Esophagus muscularis mucosa (tissue), 4 donors: ENCODE measurements at regions not wholly inside any gene's neighbourhood (a gene's known extent, or its start where the extent isn't known, plus 50 kb on each side); places are given as distances from the start of the nearest gene placed in this dataset.
A peak's percentile ranks its signal among the peaks of the same experiment; 100 is the strongest.

Source experiments
- DNase-seq: peaks from one replicate; pipeline ENCODE4 v3.0.0-alpha.2; 2017; ENCODE audit errors: extremely low spot score
- H3K27ac ChIP-seq, 4 donors: fragments of 200-600 bp; sonication (generic); replicated peaks in 1 of 4; 1 replicate in 3 of 4; 2 replicates in 1 of 4; pipeline ENCODE4 v1.5.1; 2016 to 2019; ENCODE audit warnings: mild to moderate bottlenecking in 1 of 4
- H3K27me3 ChIP-seq, 4 donors: fragments of 200-600 bp; sonication (generic); one replicate each; pipeline versions ENCODE4 v1.5.1 to v1.6.0; 2016 to 2019
- H3K36me3 ChIP-seq, 4 donors: fragments of 200-600 bp; sonication (generic); one replicate each; pipeline ENCODE4 v1.5.1; 2016 to 2019
- H3K4me1 ChIP-seq, 4 donors: fragments of 200-600 bp; sonication (generic); one replicate each; pipeline ENCODE4 v1.5.1; 2016 to 2019
- H3K4me3 ChIP-seq, 4 donors: fragments of 200-600 bp; sonication (generic); 1 replicate in 2 of 4; 2 replicates in 2 of 4; pipeline ENCODE4 v1.5.1; 2016 to 2019; ENCODE audit warnings: mild to moderate bottlenecking in 4 of 4, moderate library complexity in 1 of 4
- H3K9me3 ChIP-seq, 4 donors: fragments of 200-600 bp; sonication (generic); 1 replicate in 3 of 4; 2 replicates in 1 of 4; pipeline ENCODE4 v1.5.1; 2016 to 2019
- CTCF ChIP-seq, 3 experiments: fragments of 200-600 bp in 2 of 3; fragments of 450-650 bp in 1 of 3; sonication (generic) in 2 of 3; IDR thresholded peaks; one replicate each; pipeline ENCODE4 v1.5.1; 2017 to 2019; ENCODE audit warnings: antibody characterized with exemption in 3 of 3, mild to moderate bottlenecking in 2 of 3, moderate library complexity in 1 of 3
- EP300 ChIP-seq: sonication (generic); formaldehyde crosslinking; IDR thresholded peaks from one replicate; pipeline ENCODE4 v1.6.1; 2017; ENCODE audit warnings: antibody characterized with exemption
- POLR2A ChIP-seq: fragments of 450-650 bp; IDR thresholded peaks from one replicate; pipeline ENCODE4 v1.6.1; 2017; ENCODE audit warnings: antibody characterized with exemption, moderate library complexity, mild to moderate bottlenecking, low read depth
- POLR2AphosphoS5 ChIP-seq, 2 donors: sonication (generic); formaldehyde crosslinking; IDR thresholded peaks; one replicate each; pipeline ENCODE4 v1.6.1; 2017; ENCODE audit warnings: antibody characterized with exemption in 2 of 2
- WGBS: methylation state at CpG from one replicate; pipeline ENCODE4 v1.1.5; 2018; 5-methylcytosine and 5-hydroxymethylcytosine counted together
- intact Hi-C: fragments of 100-400 bp; cut with DNase I; formaldehyde crosslinking; loops from one replicate; pipeline ENCODE4 v1.15.1; 2023

- TF ChIP-seq CTCF (IDR thresholded peaks at IDR 0.05) (no peak), POLR2A (no peak), EP300 (no peak), POLR2AphosphoS5 (IDR thresholded peaks at IDR 0.05) (no peak)
- Histone ChIP-seq H3K9me3 (no peaks in the 10 kb centered on the region), H3K27me3 (no peaks in the 10 kb centered on the region), H3K4me3 (no peak overlapping the region), H3K4me1 (peaks cover 0 to 36% (median 16%) of the 10 kb centered on the region in 4 donors), H3K36me3 (no peaks in the 10 kb centered on the region), H3K27ac (no peak overlapping the region)
- DNase-seq = no peak
- intact Hi-C loops = no loop called here
- WGBS = 84% methylated on average over 10 of the region's 10 CpGs
Measured at GRCh38 chrX:13900351-13900750, 83.5 kb upstream of the GPM6B start.

DNA sequence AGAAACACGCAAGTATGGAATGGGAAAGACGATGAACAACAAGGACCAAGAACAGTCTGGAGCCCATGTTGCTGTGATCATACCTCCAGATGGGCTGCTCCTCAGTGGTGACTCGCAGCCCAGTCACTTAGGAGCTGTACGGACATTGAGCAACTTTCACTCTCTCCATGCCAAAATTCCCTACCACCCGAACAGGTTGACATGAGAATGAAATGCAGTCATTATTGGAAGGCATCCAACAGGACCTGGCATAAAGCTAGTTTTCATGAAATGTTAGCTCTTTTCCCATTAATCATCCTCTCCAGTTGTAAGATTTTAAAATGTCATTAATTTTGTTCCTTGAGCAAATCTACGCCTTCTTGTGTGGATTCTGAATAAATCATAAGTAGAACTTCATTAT, 82.7 kb upstream of the GPM6B start:
- no peaks in the 10 kb centered on the region for H3K36me3 ChIP-seq
- intact Hi-C loops = loop anchor here (2.0 kb wide), 1 partner anchor 131 kb away; no protein-coding TSS in a partner anchor
- no peaks in the 10 kb centered on the region for H3K9me3 ChIP-seq
- H3K27me3 ChIP-seq = no peaks in the 10 kb centered on the region
- H3K27ac ChIP-seq = peak overlapping the region in 2 of 4 donors; percentile 25 to 30
- 41% methylated on average over 6 of the region's 6 CpGs for WGBS
- no peak overlapping the region for H3K4me3 ChIP-seq
- H3K4me1 ChIP-seq = peaks cover 0 to 36% (median 16%) of the 10 kb centered on the region in 4 donors
- no peak for TF ChIP-seq POLR2A
- TF ChIP-seq EP300 = no peak
- peak; percentile 71 to 80 for TF ChIP-seq POLR2AphosphoS5 (IDR thresholded peaks at IDR 0.05)
- DNase-seq = no peak

- TF ChIP-seq POLR2AphosphoS5 (IDR thresholded peaks at IDR 0.05) (no peak), CTCF (IDR thresholded peaks at IDR 0.05) (no peak), EP300 (no peak), POLR2A (no peak)
- Histone ChIP-seq H3K27ac (peak overlapping the region in 3 of 4 donors; percentile 4 to 50 (median 25)), H3K36me3 (no peaks in the 10 kb centered on the region), H3K9me3 (no peaks in the 10 kb centered on the region), H3K4me3 (no peak overlapping the region), H3K27me3 (no peaks in the 10 kb centered on the region), H3K4me1 (peaks cover 0 to 36% (median 16%) of the 10 kb centered on the region in 4 donors)
- intact Hi-C loops = loop anchor here (2.0 kb wide), 1 partner anchor 132 kb away; no protein-coding TSS in a partner anchor
- DNase-seq = no peak
- 78% methylated on average over 4 of the region's 4 CpGs for WGBS
Measured at GRCh38 chrX:13898603-13899002, 81.7 kb upstream of the GPM6B start.

GRCh38 chrX:13898083-13898482, 81.2 kb upstream of the GPM6B start:
- Histone ChIP-seq H3K27me3 (no peaks in the 10 kb centered on the region), H3K36me3 (no peaks in the 10 kb centered on the region), H3K9me3 (no peaks in the 10 kb centered on the region), H3K27ac (peak overlapping the region in 2 of 4 donors; percentile 18 to 25), H3K4me1 (peaks cover 0 to 36% (median 16%) of the 10 kb centered on the region in 4 donors), H3K4me3 (no peak overlapping the region)
- WGBS = 64% methylated on average over 3 of the region's 3 CpGs
- TF ChIP-seq POLR2A = no peak
- TF ChIP-seq POLR2AphosphoS5 (IDR thresholded peaks at IDR 0.05) = no peak
- peak in 2 of 3 experiments; percentile 20 to 40 for TF ChIP-seq CTCF (IDR thresholded peaks at IDR 0.05)
- TF ChIP-seq EP300 = no peak
- intact Hi-C loops = loop anchor here (2.0 kb wide), 1 partner anchor 133 kb away; no protein-coding TSS in a partner anchor
- DNase-seq = no peak

DNA sequence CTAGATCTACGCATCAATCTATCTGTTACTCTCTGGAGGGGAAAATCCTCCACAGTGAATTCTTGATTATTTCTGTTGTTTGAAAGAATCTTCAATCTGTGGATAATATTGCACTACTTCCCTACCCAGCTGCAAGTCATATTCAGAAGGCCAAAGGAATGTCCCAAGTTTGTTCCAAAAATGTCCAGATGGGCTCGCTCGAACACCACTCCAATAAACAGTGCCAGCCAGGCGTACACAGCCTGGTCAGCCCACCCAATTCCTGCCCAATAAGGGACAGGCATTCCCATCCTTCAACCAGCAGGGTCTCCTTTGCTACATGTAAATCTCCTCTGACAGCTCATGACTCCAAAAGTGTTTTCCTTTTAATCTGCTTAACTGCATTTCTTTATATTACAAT, 80.7 kb upstream of the GPM6B start:
- H3K9me3 ChIP-seq = no peaks in the 10 kb centered on the region
- no peaks in the 10 kb centered on the region for H3K36me3 ChIP-seq
- no peak overlapping the region for H3K4me3 ChIP-seq
- TF ChIP-seq EP300 (no peak), POLR2A (no peak), CTCF (IDR thresholded peaks at IDR 0.05) (no peak), POLR2AphosphoS5 (IDR thresholded peaks at IDR 0.05) (no peak)
- H3K27me3 ChIP-seq = no peaks in the 10 kb centered on the region
- peak overlapping the region in 1 of 4 donors; percentile 18 for H3K27ac ChIP-seq
- H3K4me1 ChIP-seq = peaks cover 0 to 36% (median 16%) of the 10 kb centered on the region in 4 donors
- WGBS = 76% methylated on average over 4 of the region's 4 CpGs
- intact Hi-C loops = no loop called here
- no peak for DNase-seq
